Tibial nerve (tissue), 3 donors: ENCODE measurements at regions not wholly inside any gene's neighbourhood (a gene's known extent, or its start where the extent isn't known, plus 50 kb on each side); places are given as distances from the start of the nearest gene placed in this dataset.

ENCODE experiments used
- POLR2A ChIP-seq, 2 donors: fragments of 450-650 bp; IDR thresholded peaks; one replicate each; pipeline ENCODE4 v1.6.1; 2017; ENCODE audit warnings: antibody characterized with exemption in 2 of 2, mild to moderate bottlenecking in 2 of 2, moderate library complexity in 2 of 2
- TF ChIP-seq, protein P1 (sequence below), 5 experiments: fragments of 200-600 bp in 3 of 5; fragments of 450-650 bp in 2 of 5; sonication (generic) in 3 of 5; IDR thresholded peaks; one replicate each; pipeline ENCODE4 v1.5.1; 2016 to 2019; ENCODE audit warnings: antibody characterized with exemption in 5 of 5, mild to moderate bottlenecking in 3 of 5, moderate library complexity in 2 of 5

DNA sequence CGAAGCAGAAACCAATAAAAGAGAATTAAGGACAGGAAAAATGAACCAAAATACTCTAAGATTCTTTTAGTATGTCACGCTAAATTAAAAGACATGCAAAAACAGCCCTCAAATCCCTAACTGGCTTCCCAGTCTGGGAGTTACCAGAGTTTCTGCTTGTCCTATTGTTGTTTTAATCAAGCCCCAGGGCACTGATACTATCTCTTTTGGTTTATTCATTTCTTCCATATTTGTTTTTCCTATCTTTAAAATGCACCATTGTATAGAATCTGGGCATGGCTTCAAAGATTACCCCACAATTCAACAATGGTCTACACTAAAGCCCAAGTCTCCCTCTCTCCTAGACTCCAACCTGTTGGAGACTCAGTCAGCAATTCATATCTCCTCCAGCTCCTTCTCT is 169.1 kb downstream of the MYLK4 start:
- TF ChIP-seq, protein P1, sequence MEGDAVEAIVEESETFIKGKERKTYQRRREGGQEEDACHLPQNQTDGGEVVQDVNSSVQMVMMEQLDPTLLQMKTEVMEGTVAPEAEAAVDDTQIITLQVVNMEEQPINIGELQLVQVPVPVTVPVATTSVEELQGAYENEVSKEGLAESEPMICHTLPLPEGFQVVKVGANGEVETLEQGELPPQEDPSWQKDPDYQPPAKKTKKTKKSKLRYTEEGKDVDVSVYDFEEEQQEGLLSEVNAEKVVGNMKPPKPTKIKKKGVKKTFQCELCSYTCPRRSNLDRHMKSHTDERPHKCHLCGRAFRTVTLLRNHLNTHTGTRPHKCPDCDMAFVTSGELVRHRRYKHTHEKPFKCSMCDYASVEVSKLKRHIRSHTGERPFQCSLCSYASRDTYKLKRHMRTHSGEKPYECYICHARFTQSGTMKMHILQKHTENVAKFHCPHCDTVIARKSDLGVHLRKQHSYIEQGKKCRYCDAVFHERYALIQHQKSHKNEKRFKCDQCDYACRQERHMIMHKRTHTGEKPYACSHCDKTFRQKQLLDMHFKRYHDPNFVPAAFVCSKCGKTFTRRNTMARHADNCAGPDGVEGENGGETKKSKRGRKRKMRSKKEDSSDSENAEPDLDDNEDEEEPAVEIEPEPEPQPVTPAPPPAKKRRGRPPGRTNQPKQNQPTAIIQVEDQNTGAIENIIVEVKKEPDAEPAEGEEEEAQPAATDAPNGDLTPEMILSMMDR (IDR thresholded peaks at IDR 0.05): no peak
- TF ChIP-seq POLR2A (IDR thresholded peaks at IDR 0.05): no peak
